WTC11 (cell line): ENCODE measurements at regions not wholly inside any gene's neighbourhood (a gene's known extent, or its start where the extent isn't known, plus 50 kb on each side); places are given as distances from the start of the nearest gene placed in this dataset.

ENCODE experiments used
- ATAC-seq: fragments of 200-7000 bp; cut with Tn5 transposase; 2 replicates; pipeline ENCODE4 v1.10.0; 2021; ENCODE audit warnings: mild to moderate bottlenecking, moderate library complexity
- CTCF ChIA-PET: fragments of 300-600 bp; sonication (Branson Sonifier 250); formaldehyde crosslinking; loops from one replicate; lab custom pipeline; 2021; ENCODE audit warnings: antibody characterized with exemption; lab: Charles Lee
- POLR2A ChIA-PET: fragments of 350-600 bp; sonication (Branson Sonifier 250); formaldehyde crosslinking; loops from one replicate; lab custom pipeline; 2021; ENCODE audit warnings: antibody characterized with exemption; lab: Charles Lee
- DNase-seq: peaks from one replicate; pipeline ENCODE4 v3.0.0; 2021; ENCODE audit warnings: low spot score
- H3K27ac Mint-ChIP-seq: 2 replicates; pipeline ENCODE4 v1.8.0; 2021; ENCODE audit warnings: mixed read lengths
- H3K27me3 Mint-ChIP-seq: 2 replicates; pipeline ENCODE4 v1.8.0; 2021; ENCODE audit warnings: low read depth, mild to moderate bottlenecking, moderate library complexity, mixed read lengths
- H3K36me3 Mint-ChIP-seq: 2 replicates; pipeline ENCODE4 v1.8.0; 2021; ENCODE audit warnings: mixed read lengths
- H3K4me1 Mint-ChIP-seq: 2 replicates; pipeline ENCODE4 v1.8.0; 2022; ENCODE audit warnings: mixed read lengths
- H3K4me3 Mint-ChIP-seq: 2 replicates; pipeline ENCODE4 v1.8.0; 2021; ENCODE audit warnings: mild to moderate bottlenecking, moderate library complexity, mixed read lengths
- H3K9me3 Mint-ChIP-seq: 2 replicates; pipeline ENCODE4 v1.8.0; 2021; ENCODE audit warnings: mixed read lengths
- E2F1 ChIP-seq: sonication (generic); formaldehyde crosslinking; IDR thresholded peaks from 2 replicates; pipeline ENCODE4 v1.8.0; 2022; ENCODE audit warnings: mild to moderate bottlenecking, missing genetic modification reagents
- ESRRA ChIP-seq: sonication (generic); formaldehyde crosslinking; IDR thresholded peaks from 2 replicates; pipeline ENCODE4 v1.8.1; 2022; ENCODE audit warnings: mild to moderate bottlenecking, missing genetic modification reagents, borderline replicate concordance
- MYBL2 ChIP-seq: sonication (generic); formaldehyde crosslinking; IDR thresholded peaks from 2 replicates; pipeline ENCODE4 v1.8.1; 2023; ENCODE audit warnings: mild to moderate bottlenecking, moderate library complexity, missing genetic modification reagents
- NFATC4 ChIP-seq: fragments of 250-450 bp; sonication (Bioruptor Pico); IDR thresholded peaks from 2 replicates; pipeline ENCODE4 v1.9.0; 2021; ENCODE audit warnings: mild to moderate bottlenecking
- PRDM15 ChIP-seq: sonication (generic); formaldehyde crosslinking; IDR thresholded peaks from 2 replicates; pipeline ENCODE4 v1.8.0; 2022; ENCODE audit warnings: missing genetic modification reagents
- PREB ChIP-seq: sonication (generic); formaldehyde crosslinking; IDR thresholded peaks from 2 replicates; pipeline ENCODE4 v1.8.1; 2022; ENCODE audit warnings: mild to moderate bottlenecking, missing genetic modification reagents, moderate library complexity, borderline replicate concordance
- PRRX2 ChIP-seq: fragments of 250-450 bp; sonication (Bioruptor Pico); IDR thresholded peaks from 2 replicates; pipeline ENCODE4 v1.8.0; 2021; ENCODE audit warnings: mild to moderate bottlenecking
- RELA ChIP-seq: sonication (generic); formaldehyde crosslinking; IDR thresholded peaks from 2 replicates; pipeline ENCODE4 v1.8.1; 2022; ENCODE audit warnings: missing genetic modification reagents, mild to moderate bottlenecking, borderline replicate concordance
- RORB ChIP-seq: fragments of 250-450 bp; sonication (Bioruptor Pico); IDR thresholded peaks from 2 replicates; pipeline ENCODE4 v1.9.0; 2021; ENCODE audit warnings: mild to moderate bottlenecking
- SOX15 ChIP-seq: fragments of 250-450 bp; sonication (Bioruptor Pico); IDR thresholded peaks from 2 replicates; pipeline ENCODE4 v1.9.0; 2021; ENCODE audit warnings: mild to moderate bottlenecking
- USF1 ChIP-seq: sonication (generic); formaldehyde crosslinking; IDR thresholded peaks from 2 replicates; pipeline ENCODE4 v1.8.0; 2022; ENCODE audit warnings: mild to moderate bottlenecking, missing genetic modification reagents
- ZBTB21 ChIP-seq: sonication (generic); formaldehyde crosslinking; IDR thresholded peaks from 2 replicates; pipeline ENCODE4 v1.8.1; 2023; ENCODE audit warnings: mild to moderate bottlenecking, missing genetic modification reagents, borderline replicate concordance
- ZNF138 ChIP-seq: sonication (generic); formaldehyde crosslinking; conservative IDR thresholded peaks from 2 replicates; pipeline ENCODE4 v1.8.1; 2022; ENCODE audit warnings: mild to moderate bottlenecking, moderate library complexity, missing genetic modification reagents
- ZNF263 ChIP-seq: sonication (generic); formaldehyde crosslinking; IDR thresholded peaks from 2 replicates; pipeline ENCODE4 v1.8.1; 2022; ENCODE audit warnings: low read depth, mild to moderate bottlenecking, moderate library complexity, missing genetic modification reagents
- ZNF317 ChIP-seq: sonication (generic); formaldehyde crosslinking; IDR thresholded peaks from 2 replicates; pipeline ENCODE4 v1.8.1; 2023; ENCODE audit warnings: low read depth, mild to moderate bottlenecking, moderate library complexity, missing genetic modification reagents, borderline replicate concordance
- ZNF396 ChIP-seq: fragments of 250-450 bp; sonication (Bioruptor Pico); IDR thresholded peaks from 2 replicates; pipeline ENCODE4 v1.8.0; 2021; ENCODE audit warnings: mild to moderate bottlenecking, moderate library complexity, borderline replicate concordance
- ZNF512 ChIP-seq: sonication (generic); formaldehyde crosslinking; IDR thresholded peaks from 2 replicates; pipeline ENCODE4 v1.8.1; 2022; ENCODE audit warnings: missing genetic modification reagents, borderline replicate concordance
- ZSCAN18 ChIP-seq: fragments of 250-450 bp; sonication (Bioruptor Pico); IDR thresholded peaks from 2 replicates; pipeline ENCODE4 v2.1.2; 2022; ENCODE audit warnings: mild to moderate bottlenecking, moderate library complexity
- TF ChIP-seq, protein P1 (sequence below): fragments of 250-450 bp; sonication (Bioruptor Pico); IDR thresholded peaks from 2 replicates; pipeline ENCODE4 v1.9.0; 2021; ENCODE audit warnings: mild to moderate bottlenecking

DNA sequence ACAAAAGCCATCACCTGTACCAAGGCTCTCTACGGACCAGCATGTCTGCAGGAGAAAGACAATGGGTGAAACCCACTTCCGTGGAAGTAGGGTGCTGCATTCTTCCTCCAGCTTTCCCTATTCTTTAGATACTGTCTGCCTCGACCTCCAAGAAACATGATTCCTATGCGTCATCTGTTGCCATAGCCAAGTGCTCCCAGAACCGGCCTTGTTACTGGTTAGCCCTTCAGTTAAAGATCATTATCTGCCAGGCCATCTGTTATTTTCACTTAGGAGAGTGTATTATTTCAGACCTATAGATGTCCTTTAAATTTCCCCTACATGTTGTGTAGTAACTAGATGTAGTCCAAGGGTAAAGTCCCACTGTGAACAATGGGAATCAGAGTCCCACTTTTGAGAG is 89.0 kb upstream of the KIAA1217 start (continued):
- no peak for TF ChIP-seq ZNF512
- TF ChIP-seq PRRX2 (CRISPR knock-in tag) = no peak
- no peak for TF ChIP-seq ZNF396 (CRISPR knock-in tag)

GRCh38 chr10:24120646-24121045 is 88.3 kb upstream of the KIAA1217 start:
- DNase-seq (no peak), ATAC-seq (no peak)
- Mint-ChIP-seq H3K27ac (no peak overlapping the region), H3K9me3 (peaks cover 6% of the 10 kb centered on the region), H3K4me3 (no peak overlapping the region), H3K4me1 (peaks cover 18% of the 10 kb centered on the region), H3K27me3 (no peaks in the 10 kb centered on the region), H3K36me3 (no peaks in the 10 kb centered on the region)
- TF ChIP-seq MYBL2 (CRISPR knock-in tag) = no peak
- no peak for TF ChIP-seq RORB (CRISPR knock-in tag)
- no peak for TF ChIP-seq ESRRA (CRISPR knock-in tag)
- TF ChIP-seq, protein P1, sequence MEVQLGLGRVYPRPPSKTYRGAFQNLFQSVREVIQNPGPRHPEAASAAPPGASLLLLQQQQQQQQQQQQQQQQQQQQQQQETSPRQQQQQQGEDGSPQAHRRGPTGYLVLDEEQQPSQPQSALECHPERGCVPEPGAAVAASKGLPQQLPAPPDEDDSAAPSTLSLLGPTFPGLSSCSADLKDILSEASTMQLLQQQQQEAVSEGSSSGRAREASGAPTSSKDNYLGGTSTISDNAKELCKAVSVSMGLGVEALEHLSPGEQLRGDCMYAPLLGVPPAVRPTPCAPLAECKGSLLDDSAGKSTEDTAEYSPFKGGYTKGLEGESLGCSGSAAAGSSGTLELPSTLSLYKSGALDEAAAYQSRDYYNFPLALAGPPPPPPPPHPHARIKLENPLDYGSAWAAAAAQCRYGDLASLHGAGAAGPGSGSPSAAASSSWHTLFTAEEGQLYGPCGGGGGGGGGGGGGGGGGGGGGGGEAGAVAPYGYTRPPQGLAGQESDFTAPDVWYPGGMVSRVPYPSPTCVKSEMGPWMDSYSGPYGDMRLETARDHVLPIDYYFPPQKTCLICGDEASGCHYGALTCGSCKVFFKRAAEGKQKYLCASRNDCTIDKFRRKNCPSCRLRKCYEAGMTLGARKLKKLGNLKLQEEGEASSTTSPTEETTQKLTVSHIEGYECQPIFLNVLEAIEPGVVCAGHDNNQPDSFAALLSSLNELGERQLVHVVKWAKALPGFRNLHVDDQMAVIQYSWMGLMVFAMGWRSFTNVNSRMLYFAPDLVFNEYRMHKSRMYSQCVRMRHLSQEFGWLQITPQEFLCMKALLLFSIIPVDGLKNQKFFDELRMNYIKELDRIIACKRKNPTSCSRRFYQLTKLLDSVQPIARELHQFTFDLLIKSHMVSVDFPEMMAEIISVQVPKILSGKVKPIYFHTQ (CRISPR knock-in tag) = no peak
- TF ChIP-seq PREB = no peak
- no peak for TF ChIP-seq E2F1
- TF ChIP-seq NFATC4 (CRISPR knock-in tag) = no peak
- TF ChIP-seq ZNF263 = no peak
- no peak for TF ChIP-seq USF1 (CRISPR knock-in tag)
- no peak for TF ChIP-seq ZNF512
- TF ChIP-seq ZBTB21 = no peak
- CTCF ChIA-PET = no interaction called here
- POLR2A ChIA-PET = no interaction called here

DNA sequence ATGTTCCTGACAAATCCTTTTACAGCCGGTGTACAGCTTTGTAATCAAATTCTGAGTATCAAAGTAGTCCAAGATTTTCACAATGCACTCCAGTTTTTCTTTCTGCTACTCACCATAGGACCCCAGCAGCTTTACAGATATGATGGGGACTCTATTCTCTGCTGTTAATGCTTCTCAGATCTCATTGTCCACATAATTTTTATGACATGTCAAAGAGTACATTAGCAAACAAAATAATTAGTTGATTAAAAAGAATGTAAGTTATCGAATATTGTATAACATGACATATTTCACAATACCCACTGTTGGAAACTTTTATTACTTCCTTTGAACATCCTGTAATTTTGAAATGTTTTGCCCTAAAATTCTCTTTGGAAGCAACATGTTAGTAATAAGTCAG is 81.4 kb upstream of the KIAA1217 start:
- ATAC-seq = no peak
- H3K4me3 Mint-ChIP-seq = no peak overlapping the region
- H3K9me3 Mint-ChIP-seq = no peaks in the 10 kb centered on the region
- POLR2A ChIA-PET = no interaction called here
- no peak for DNase-seq
- no peaks in the 10 kb centered on the region for H3K36me3 Mint-ChIP-seq
- H3K27ac Mint-ChIP-seq = no peak overlapping the region
- CTCF ChIA-PET = no interaction called here
- H3K4me1 Mint-ChIP-seq = peaks cover 11% of the 10 kb centered on the region
- no peaks in the 10 kb centered on the region for H3K27me3 Mint-ChIP-seq
- TF ChIP-seq SOX15 (CRISPR knock-in tag) = no peak
- TF ChIP-seq RELA (CRISPR knock-in tag) = no peak
- TF ChIP-seq ZNF317 (CRISPR knock-in tag) = no peak
- TF ChIP-seq ZSCAN18 (CRISPR knock-in tag) = no peak
- TF ChIP-seq ZNF138 (CRISPR knock-in tag) = no peak
- no peak for TF ChIP-seq PRDM15 (CRISPR knock-in tag)
